ENCODE measurements at regions not wholly inside any gene's neighbourhood (a gene's known extent, or its start where the extent isn't known, plus 50 kb on each side); places are given as distances from the start of the nearest gene placed in this dataset.

DNA sequence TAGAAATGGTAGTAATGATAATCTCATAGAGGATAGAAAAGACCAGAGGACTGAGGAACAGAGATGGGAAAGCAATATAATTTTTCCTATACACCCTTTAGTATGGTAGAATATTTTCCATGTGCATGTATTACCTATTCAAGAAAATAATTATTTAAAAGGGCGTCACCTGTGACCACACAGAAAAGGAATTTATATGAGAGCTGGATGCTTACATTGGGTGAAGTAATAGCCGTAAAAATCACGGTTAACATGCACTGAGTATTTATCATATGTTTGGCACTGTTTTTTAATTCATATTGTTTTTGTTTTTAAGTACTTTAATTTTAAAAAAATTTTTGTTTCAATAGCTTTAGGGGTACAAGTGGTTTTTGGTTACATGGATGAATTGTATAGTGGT is 195.1 kb downstream of the IPMK start:
- H3K4me2 ChIP-seq: no peak overlapping the region
- no peaks in the 10 kb centered on the region for H3K36me3 ChIP-seq (ENCODE audit: insufficient read depth)
- 0 out of 2 replicates have a peak, but pooled peaks cover 5% of the 10 kb centered on the region for H3K4me1 ChIP-seq (ENCODE audit: insufficient read depth)
- Mint-ChIP-seq H3K27me3 (ENCODE audit: insufficient read depth, low read depth, poor library complexity) (no peaks in the 10 kb centered on the region), H3K27ac (no peak overlapping the region), H3K36me3 (ENCODE audit: low read depth) (no peaks in the 10 kb centered on the region), H3K9me3 (no peaks in the 10 kb centered on the region), H3K4me1 (peaks cover 5% of the 10 kb centered on the region), H3K4me3 (no peak overlapping the region)
- no peaks in the 10 kb centered on the region for H4K20me1 ChIP-seq (replicated peaks; ENCODE audit: insufficient read depth)
- DNase-seq (ENCODE audit: low spot score) (no peak), ATAC-seq (no peak)
- TF ChIP-seq, protein P1, sequence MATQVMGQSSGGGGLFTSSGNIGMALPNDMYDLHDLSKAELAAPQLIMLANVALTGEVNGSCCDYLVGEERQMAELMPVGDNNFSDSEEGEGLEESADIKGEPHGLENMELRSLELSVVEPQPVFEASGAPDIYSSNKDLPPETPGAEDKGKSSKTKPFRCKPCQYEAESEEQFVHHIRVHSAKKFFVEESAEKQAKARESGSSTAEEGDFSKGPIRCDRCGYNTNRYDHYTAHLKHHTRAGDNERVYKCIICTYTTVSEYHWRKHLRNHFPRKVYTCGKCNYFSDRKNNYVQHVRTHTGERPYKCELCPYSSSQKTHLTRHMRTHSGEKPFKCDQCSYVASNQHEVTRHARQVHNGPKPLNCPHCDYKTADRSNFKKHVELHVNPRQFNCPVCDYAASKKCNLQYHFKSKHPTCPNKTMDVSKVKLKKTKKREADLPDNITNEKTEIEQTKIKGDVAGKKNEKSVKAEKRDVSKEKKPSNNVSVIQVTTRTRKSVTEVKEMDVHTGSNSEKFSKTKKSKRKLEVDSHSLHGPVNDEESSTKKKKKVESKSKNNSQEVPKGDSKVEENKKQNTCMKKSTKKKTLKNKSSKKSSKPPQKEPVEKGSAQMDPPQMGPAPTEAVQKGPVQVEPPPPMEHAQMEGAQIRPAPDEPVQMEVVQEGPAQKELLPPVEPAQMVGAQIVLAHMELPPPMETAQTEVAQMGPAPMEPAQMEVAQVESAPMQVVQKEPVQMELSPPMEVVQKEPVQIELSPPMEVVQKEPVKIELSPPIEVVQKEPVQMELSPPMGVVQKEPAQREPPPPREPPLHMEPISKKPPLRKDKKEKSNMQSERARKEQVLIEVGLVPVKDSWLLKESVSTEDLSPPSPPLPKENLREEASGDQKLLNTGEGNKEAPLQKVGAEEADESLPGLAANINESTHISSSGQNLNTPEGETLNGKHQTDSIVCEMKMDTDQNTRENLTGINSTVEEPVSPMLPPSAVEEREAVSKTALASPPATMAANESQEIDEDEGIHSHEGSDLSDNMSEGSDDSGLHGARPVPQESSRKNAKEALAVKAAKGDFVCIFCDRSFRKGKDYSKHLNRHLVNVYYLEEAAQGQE (IDR thresholded peaks at IDR 0.05; ENCODE audit: unreplicated experiment): no peak
- no peak for TF ChIP-seq EZH2phosphoT487 (IDR thresholded peaks at IDR 0.05; ENCODE audit: unreplicated experiment)
- TF ChIP-seq, protein P2, sequence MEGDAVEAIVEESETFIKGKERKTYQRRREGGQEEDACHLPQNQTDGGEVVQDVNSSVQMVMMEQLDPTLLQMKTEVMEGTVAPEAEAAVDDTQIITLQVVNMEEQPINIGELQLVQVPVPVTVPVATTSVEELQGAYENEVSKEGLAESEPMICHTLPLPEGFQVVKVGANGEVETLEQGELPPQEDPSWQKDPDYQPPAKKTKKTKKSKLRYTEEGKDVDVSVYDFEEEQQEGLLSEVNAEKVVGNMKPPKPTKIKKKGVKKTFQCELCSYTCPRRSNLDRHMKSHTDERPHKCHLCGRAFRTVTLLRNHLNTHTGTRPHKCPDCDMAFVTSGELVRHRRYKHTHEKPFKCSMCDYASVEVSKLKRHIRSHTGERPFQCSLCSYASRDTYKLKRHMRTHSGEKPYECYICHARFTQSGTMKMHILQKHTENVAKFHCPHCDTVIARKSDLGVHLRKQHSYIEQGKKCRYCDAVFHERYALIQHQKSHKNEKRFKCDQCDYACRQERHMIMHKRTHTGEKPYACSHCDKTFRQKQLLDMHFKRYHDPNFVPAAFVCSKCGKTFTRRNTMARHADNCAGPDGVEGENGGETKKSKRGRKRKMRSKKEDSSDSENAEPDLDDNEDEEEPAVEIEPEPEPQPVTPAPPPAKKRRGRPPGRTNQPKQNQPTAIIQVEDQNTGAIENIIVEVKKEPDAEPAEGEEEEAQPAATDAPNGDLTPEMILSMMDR (conservative IDR thresholded peaks at IDR 0.05; ENCODE audit: low read depth in 2 of 2): no peak
- TF ChIP-seq EZH2 (IDR thresholded peaks at IDR 0.05; ENCODE audit: low read depth, unreplicated experiment): no peak
- TF ChIP-seq ZNF114 (CRISPR knock-in tag; IDR thresholded peaks at IDR 0.05): no peak
- no peak for TF ChIP-seq NANOG (IDR thresholded peaks at IDR 0.05; ENCODE audit: borderline replicate concordance)
- TF ChIP-seq JUNB (IDR thresholded peaks at IDR 0.05; ENCODE audit: unreplicated experiment): no peak
- TF ChIP-seq CREB1 (CRISPR knock-in tag; IDR thresholded peaks at IDR 0.05; ENCODE audit: low read depth): no peak
- no peaks in the 10 kb centered on the region for H3K27me3 ChIP-seq (ENCODE audit: insufficient read depth)
- no peak overlapping the region for H3K27ac ChIP-seq (ENCODE audit: low read depth)
- no peaks in the 10 kb centered on the region for H3F3A ChIP-seq (replicated peaks; ENCODE audit: low read depth)
- H2AFZ ChIP-seq: no peak overlapping the region
- H3K79me2 ChIP-seq (replicated peaks; ENCODE audit: insufficient read depth): no peaks in the 10 kb centered on the region
- 0 out of 2 replicates have a peak, but pooled peaks cover 4% of the 10 kb centered on the region for H3K9me2 ChIP-seq (ENCODE audit: insufficient read depth)
- no peak overlapping the region for H3K4me3 ChIP-seq

DNA sequence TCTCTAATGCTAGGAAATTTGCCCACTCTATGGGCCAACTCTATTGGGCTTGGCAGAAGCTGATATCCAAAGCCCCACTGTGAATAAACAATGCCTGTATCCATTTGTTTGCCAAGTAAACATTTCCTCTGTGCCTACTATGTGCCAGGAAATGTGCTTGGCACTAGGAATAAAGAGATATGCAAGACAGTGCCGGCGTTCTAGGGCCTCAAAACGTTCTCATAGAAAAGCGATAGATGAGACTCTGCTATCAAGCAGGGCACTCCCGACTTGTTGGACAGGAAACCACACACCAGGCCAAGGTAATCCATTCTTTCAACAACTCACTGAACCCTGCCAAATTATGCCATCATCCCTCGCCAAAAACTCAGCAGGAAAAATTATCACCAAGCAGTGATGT is 196.7 kb downstream of the IPMK start:
- Histone ChIP-seq H3K4me3 (no peak overlapping the region), H3K4me2 (no peak overlapping the region), H3K4me1 (ENCODE audit: insufficient read depth) (0 out of 2 replicates have a peak, but pooled peaks cover 5% of the 10 kb centered on the region), H3K79me2 (replicated peaks; ENCODE audit: insufficient read depth) (no peaks in the 10 kb centered on the region), H2AFZ (no peak overlapping the region), H3K36me3 (ENCODE audit: insufficient read depth) (no peaks in the 10 kb centered on the region), H3K27ac (ENCODE audit: low read depth) (no peak overlapping the region), H3K27me3 (ENCODE audit: insufficient read depth) (no peaks in the 10 kb centered on the region), H3F3A (replicated peaks; ENCODE audit: low read depth) (no peaks in the 10 kb centered on the region), H3K9me2 (ENCODE audit: insufficient read depth) (0 out of 2 replicates have a peak, but pooled peaks cover 4% of the 10 kb centered on the region), H4K20me1 (replicated peaks; ENCODE audit: insufficient read depth) (no peaks in the 10 kb centered on the region)
- TF ChIP-seq, protein P1 (IDR thresholded peaks at IDR 0.05; ENCODE audit: unreplicated experiment): no peak
- TF ChIP-seq, protein P2 (conservative IDR thresholded peaks at IDR 0.05; ENCODE audit: low read depth in 2 of 2): no peak
- Mint-ChIP-seq H3K9me3 (no peaks in the 10 kb centered on the region), H3K4me3 (no peak overlapping the region), H3K27ac (no peak overlapping the region), H3K36me3 (ENCODE audit: low read depth) (no peaks in the 10 kb centered on the region), H3K4me1 (peaks cover 5% of the 10 kb centered on the region), H3K27me3 (ENCODE audit: insufficient read depth, low read depth, poor library complexity) (no peaks in the 10 kb centered on the region)
- no peak for ATAC-seq
- no peak for DNase-seq (ENCODE audit: low spot score)
